Neural progenitor cell (in vitro differentiated cells): ENCODE measurements at regions not wholly inside any gene's neighbourhood (a gene's known extent, or its start where the extent isn't known, plus 50 kb on each side); places are given as distances from the start of the nearest gene placed in this dataset.
"Not testable (repeated sequence)": the region's sequence is repeated elsewhere in the genome, so short reads cannot be mapped to it uniquely, and the experiment has no call there.

Experiments used
- DNase-seq: peaks from one replicate; pipeline ENCODE4 v3.0.0-alpha.2; 2016; ENCODE audit warnings: low spot score
- H2AFZ ChIP-seq: fragments of 200-600 bp; sonication (generic); replicated peaks from 2 replicates; pipeline ENCODE4 v1.6.1; 2016; ENCODE audit warnings: antibody characterized with exemption
- H3F3A ChIP-seq: fragments of 200-600 bp; sonication (generic); 2 replicates; pipeline ENCODE4 v1.6.1; 2016; ENCODE audit warnings: antibody characterized with exemption, low read depth
- H3K27ac ChIP-seq: fragments of 200-600 bp; sonication (generic); 2 replicates; pipeline ENCODE4 v1.5.1; 2016; ENCODE audit warnings: mild to moderate bottlenecking
- H3K27me3 ChIP-seq: fragments of 200-600 bp; sonication (generic); 2 replicates; pipeline ENCODE4 v1.6.1; 2016; ENCODE audit warnings: mild to moderate bottlenecking, moderate library complexity
- H3K36me3 ChIP-seq: fragments of 200-600 bp; sonication (generic); 2 replicates; pipeline ENCODE4 v1.5.1; 2016
- H3K4me1 ChIP-seq: fragments of 200-600 bp; sonication (generic); 2 replicates; pipeline ENCODE4 v1.6.1; 2016; ENCODE audit warnings: mixed run types
- H3K4me2 ChIP-seq: fragments of 200-600 bp; sonication (generic); 2 replicates; pipeline ENCODE4 v1.6.1; 2016
- H3K4me3 ChIP-seq: fragments of 200-600 bp; sonication (generic); 2 replicates; pipeline ENCODE4 v1.5.1; 2016
- H3K79me2 ChIP-seq: fragments of 200-600 bp; sonication (generic); 2 replicates; pipeline ENCODE4 v1.6.1; 2016; ENCODE audit warnings: low read depth
- H3K9ac ChIP-seq: fragments of 200-600 bp; sonication (generic); 2 replicates; pipeline ENCODE4 v1.6.1; 2016
- H3K9me3 ChIP-seq: fragments of 200-600 bp; sonication (generic); 2 replicates; pipeline ENCODE4 v1.5.1; 2016; ENCODE audit warnings: low read depth
- H4K20me1 ChIP-seq: fragments of 200-600 bp; sonication (generic); 2 replicates; pipeline ENCODE4 v1.6.1; 2016; ENCODE audit warnings: low read depth
- H3K27ac Mint-ChIP-seq: 3 replicates; pipeline ENCODE4 v1.8.0; 2021; ENCODE audit warnings: mixed read lengths
- H3K27me3 Mint-ChIP-seq: 2 replicates; pipeline ENCODE4 v1.8.0; 2022; ENCODE audit warnings: low read depth, mild to moderate bottlenecking, inconsistent platforms, moderate library complexity, mixed read lengths; ENCODE audit not compliant: insufficient read depth
- H3K36me3 Mint-ChIP-seq: 3 replicates; pipeline ENCODE4 v1.8.0; 2021; ENCODE audit warnings: mixed read lengths
- H3K4me1 Mint-ChIP-seq: 3 replicates; pipeline ENCODE4 v1.8.0; 2021; ENCODE audit warnings: mixed read lengths
- H3K4me3 Mint-ChIP-seq: 3 replicates; pipeline ENCODE4 v1.8.0; 2021; ENCODE audit warnings: mild to moderate bottlenecking, moderate library complexity, mixed read lengths
- H3K9me3 Mint-ChIP-seq: 3 replicates; pipeline ENCODE4 v1.8.0; 2020; ENCODE audit warnings: mixed read lengths
- CTCF ChIP-seq: fragments of 200-600 bp; sonication (generic); IDR thresholded peaks from 2 replicates; pipeline ENCODE4 v1.5.1; 2017; ENCODE audit warnings: antibody characterized with exemption, mild to moderate bottlenecking
- EZH2 ChIP-seq: fragments of 200-600 bp; sonication (generic); IDR thresholded peaks from 2 replicates; pipeline ENCODE4 v1.6.1; 2017; ENCODE audit warnings: antibody characterized with exemption, mild to moderate bottlenecking, moderate library complexity
- EZH2phosphoT487 ChIP-seq: fragments of 200-600 bp; sonication (generic); IDR thresholded peaks from 2 replicates; pipeline ENCODE4 v1.6.1; 2017; ENCODE audit warnings: antibody characterized with exemption

GRCh38 chr15:93345981-93346380, 257.0 kb upstream of the RGMA start:
- Histone ChIP-seq H2AFZ (no peak overlapping the region), H3K27ac (peak overlapping the region; percentile 93), H3K9ac (no peak overlapping the region), H3K27me3 (no peaks in the 10 kb centered on the region), H3K79me2 (peaks cover 9% of the 10 kb centered on the region), H3F3A (peaks cover 53% of the 10 kb centered on the region), H3K36me3 (no peaks in the 10 kb centered on the region), H3K9me3 (peaks cover 6% of the 10 kb centered on the region), H3K4me3 (no peak overlapping the region), H3K4me1 (peaks cover 40% of the 10 kb centered on the region), H3K4me2 (peak overlapping the region; percentile 29), H4K20me1 (no peaks in the 10 kb centered on the region)
- Mint-ChIP-seq H3K27me3 (peaks cover 2% of the 10 kb centered on the region), H3K4me1 (peaks cover 61% of the 10 kb centered on the region), H3K36me3 (peaks cover 36% of the 10 kb centered on the region), H3K4me3 (no peak overlapping the region), H3K9me3 (peaks cover 18% of the 10 kb centered on the region), H3K27ac (no peak overlapping the region)
- TF ChIP-seq EZH2phosphoT487 (no peak), EZH2 (no peak), CTCF (no peak)
- no peak for DNase-seq

GRCh38 chr15:93343402-93343801, 254.4 kb upstream of the RGMA start:
- Histone ChIP-seq H3F3A (peaks cover 41% of the 10 kb centered on the region), H3K4me1 (peaks cover 35% of the 10 kb centered on the region)
- H3K27ac ChIP-seq, DNase-seq, H3K9ac ChIP-seq, H3K4me3 ChIP-seq, H3K27me3 Mint-ChIP-seq, H3K9me3 ChIP-seq, H2AFZ ChIP-seq, H3K27me3 ChIP-seq, H4K20me1 ChIP-seq, H3K79me2 ChIP-seq, H3K27ac Mint-ChIP-seq, H3K4me2 ChIP-seq, H3K4me3 Mint-ChIP-seq, H3K36me3 ChIP-seq: not testable (repeated sequence)
- peaks cover 48% of the 10 kb centered on the region for H3K4me1 Mint-ChIP-seq
- peaks cover 10% of the 10 kb centered on the region for H3K9me3 Mint-ChIP-seq
- H3K36me3 Mint-ChIP-seq: peaks cover 40% of the 10 kb centered on the region

- Histone ChIP-seq H4K20me1 (no peaks in the 10 kb centered on the region), H3K9ac (no peak overlapping the region), H2AFZ (no peak overlapping the region), H3K4me1 (peaks cover 13% of the 10 kb centered on the region), H3K36me3 (no peaks in the 10 kb centered on the region), H3F3A (peaks cover 18% of the 10 kb centered on the region), H3K9me3 (no peaks in the 10 kb centered on the region), H3K4me3 (no peak overlapping the region), H3K27ac (no peak overlapping the region), H3K79me2 (no peaks in the 10 kb centered on the region), H3K4me2 (no peak overlapping the region), H3K27me3 (no peaks in the 10 kb centered on the region)
- peaks cover 15% of the 10 kb centered on the region for H3K9me3 Mint-ChIP-seq
- no peak for DNase-seq
- H3K36me3 Mint-ChIP-seq: peaks cover 50% of the 10 kb centered on the region
- no peak overlapping the region for H3K4me3 Mint-ChIP-seq
- H3K27ac Mint-ChIP-seq: no peak overlapping the region
- peaks cover 32% of the 10 kb centered on the region for H3K4me1 Mint-ChIP-seq
- TF ChIP-seq EZH2phosphoT487: no peak
- TF ChIP-seq CTCF: no peak
- TF ChIP-seq EZH2: no peak
- no peaks in the 10 kb centered on the region for H3K27me3 Mint-ChIP-seq
Measured at GRCh38 chr15:93341164-93341563, 252.2 kb upstream of the RGMA start.

GRCh38 chr15:93340406-93340805, 251.4 kb upstream of the RGMA start:
- H3K9ac ChIP-seq: no peak overlapping the region
- peaks cover 58% of the 10 kb centered on the region for H3K36me3 Mint-ChIP-seq
- H3K79me2 ChIP-seq: no peaks in the 10 kb centered on the region
- no peaks in the 10 kb centered on the region for H4K20me1 ChIP-seq
- no peak for TF ChIP-seq CTCF
- no peak for TF ChIP-seq EZH2
- no peak for TF ChIP-seq EZH2phosphoT487
- no peak overlapping the region for H2AFZ ChIP-seq
- H3K4me2 ChIP-seq: no peak overlapping the region
- H3K27ac ChIP-seq: no peak overlapping the region
- H3F3A ChIP-seq: peaks cover 13% of the 10 kb centered on the region
- no peaks in the 10 kb centered on the region for H3K9me3 ChIP-seq
- peaks cover 8% of the 10 kb centered on the region for H3K4me1 ChIP-seq
- no peak for DNase-seq
- H3K9me3 Mint-ChIP-seq: peaks cover 23% of the 10 kb centered on the region
- H3K4me1 Mint-ChIP-seq: peaks cover 29% of the 10 kb centered on the region
- no peak overlapping the region for H3K4me3 Mint-ChIP-seq
- H3K27ac Mint-ChIP-seq: no peak overlapping the region
- H3K27me3 Mint-ChIP-seq: no peaks in the 10 kb centered on the region
- no peaks in the 10 kb centered on the region for H3K36me3 ChIP-seq
- H3K27me3 ChIP-seq: no peaks in the 10 kb centered on the region
- H3K4me3 ChIP-seq: no peak overlapping the region
